A549 (cell line): ENCODE measurements at regions not wholly inside any gene's neighbourhood (a gene's known extent, or its start where the extent isn't known, plus 50 kb on each side); places are given as distances from the start of the nearest gene placed in this dataset.

Experiments used
- ATAC-seq, 2 experiments: fragments of 200-7000 bp in 1 of 2; fragments of >200 bp in 1 of 2; cut with Nextera tagmentation in 1 of 2; cut with Tn5 transposase in 1 of 2; 3 replicates each; pipeline versions ENCODE4 v1.8.0 to v1.9.1; 2018 to 2020; ENCODE audit warnings: mild to moderate bottlenecking in 1 of 2, moderate library complexity in 1 of 2
- CTCF ChIA-PET: fragments of 300-600 bp; sonication (Branson Sonifier 250); formaldehyde crosslinking; extraction: SDS; loops from one replicate; lab custom pipeline; 2021; ENCODE audit warnings: antibody characterized with exemption, inconsistent platforms; lab: Yijun Ruan, JAX
- POLR2A ChIA-PET: fragments of 350-600 bp; formaldehyde crosslinking; extraction: SDS; loops from one replicate; lab custom pipeline; 2021; ENCODE audit warnings: antibody characterized with exemption, inconsistent platforms; lab: Yijun Ruan, JAX
- DNase-seq, 2 experiments: peaks; one replicate each; pipeline versions ENCODE4 v3.0.0 to v3.0.0-alpha.2; 2011 to 2016; ENCODE audit warnings: low read depth in 1 of 2, low spot score in 1 of 2
- FAIRE-seq: peaks from 2 replicates; lab custom pipeline; 2011; peaks lifted over from hg19 to GRCh38; lab: Jason Lieb, UNC
- H3K27ac ChIP-seq, 2 experiments: fragments of >200 bp; sonication (Bioruptor Twin); formaldehyde crosslinking; 3 replicates each; pipeline ENCODE4 v1.5.1; 2016 to 2017
- H3K4me1 ChIP-seq: fragments of >200 bp; sonication (Bioruptor Twin); formaldehyde crosslinking; 3 replicates; pipeline ENCODE4 v1.6.1; 2016
- H3K4me2 ChIP-seq: fragments of >200 bp; sonication (Bioruptor Twin); formaldehyde crosslinking; 3 replicates; pipeline ENCODE4 v1.6.1; 2016
- H3K4me3 ChIP-seq: fragments of >200 bp; sonication (Bioruptor Twin); formaldehyde crosslinking; 3 replicates; pipeline ENCODE4 v1.5.1; 2016
- H3K9me3 ChIP-seq: fragments of >200 bp; sonication (Bioruptor Twin); formaldehyde crosslinking; 3 replicates; pipeline ENCODE4 v1.6.1; 2016
- BCL3 ChIP-seq: fragments of >200 bp; sonication (Bioruptor Twin); formaldehyde crosslinking; IDR thresholded peaks from 3 replicates; pipeline ENCODE4 v1.6.1; 2016
- CBX2 ChIP-seq: fragments of 200-600 bp; sonication (generic); IDR thresholded peaks from 2 replicates; pipeline ENCODE4 v1.6.1; 2016; ENCODE audit warnings: low read depth, mild to moderate bottlenecking, borderline replicate concordance
- EHF ChIP-seq: fragments of 250-450 bp; sonication (Bioruptor Pico); IDR thresholded peaks from 2 replicates; pipeline ENCODE4 v1.5.0; 2020; ENCODE audit warnings: mild to moderate bottlenecking
- ELK1 ChIP-seq: fragments of 150-350 bp; IDR thresholded peaks from 2 replicates; pipeline ENCODE4 v1.6.1; 2014; ENCODE audit warnings: low read depth, mild to moderate bottlenecking, low read length
- EP300 ChIP-seq, 2 experiments: fragments of >200 bp; sonication (Bioruptor Twin); formaldehyde crosslinking; IDR thresholded peaks; 2 replicates in 1 of 2; 3 replicates in 1 of 2; pipeline ENCODE4 v1.6.1; 2016 to 2017
- FOSB ChIP-seq: fragments of 250-450 bp; sonication (Bioruptor Pico); IDR thresholded peaks from 2 replicates; pipeline ENCODE4 v1.5.0; 2020; ENCODE audit warnings: mild to moderate bottlenecking, moderate library complexity
- HOXA7 ChIP-seq: fragments of 250-450 bp; sonication (Bioruptor Pico); IDR thresholded peaks from 2 replicates; pipeline ENCODE4 v1.5.0; 2020; ENCODE audit warnings: mild to moderate bottlenecking, moderate library complexity
- HOXB13 ChIP-seq: fragments of 250-450 bp; sonication (Bioruptor Pico); IDR thresholded peaks from 2 replicates; pipeline ENCODE4 v1.5.0; 2020; ENCODE audit warnings: low read depth, mild to moderate bottlenecking, moderate library complexity
- KDM1A ChIP-seq: fragments of 200-600 bp; sonication (generic); IDR thresholded peaks from 2 replicates; pipeline ENCODE4 v1.6.1; 2016; ENCODE audit warnings: low read depth, mild to moderate bottlenecking
- KDM5A ChIP-seq: fragments of 200-600 bp; sonication (generic); IDR thresholded peaks from 2 replicates; pipeline ENCODE4 v1.6.1; 2016; ENCODE audit warnings: antibody characterized with exemption, mild to moderate bottlenecking
- MAFK ChIP-seq: fragments of 450-650 bp; IDR thresholded peaks from 2 replicates; pipeline ENCODE4 v1.6.1; 2014; ENCODE audit not compliant: partially characterized antibody
- MAZ ChIP-seq: fragments of 150-350 bp; IDR thresholded peaks from 2 replicates; pipeline ENCODE4 v1.6.1; 2014; ENCODE audit warnings: antibody characterized with exemption, low read depth, low read length, borderline replicate concordance
- NPAS2 ChIP-seq: fragments of 250-450 bp; sonication (Bioruptor Pico); IDR thresholded peaks from 2 replicates; pipeline ENCODE4 v1.8.0; 2022; ENCODE audit warnings: mild to moderate bottlenecking, moderate library complexity, borderline replicate concordance
- NR3C1 ChIP-seq: fragments of >200 bp; sonication (Bioruptor Twin); formaldehyde crosslinking; IDR thresholded peaks from 3 replicates; pipeline ENCODE4 v1.6.1; 2017
- POLR2AphosphoS2 ChIP-seq: conservative IDR thresholded peaks from 2 replicates; pipeline ENCODE4 v1.6.1; 2012; ENCODE audit warnings: low read length, improper control_type of control experiment, inconsistent platforms
- RAD21 ChIP-seq, 2 experiments: fragments of >200 bp in 1 of 2; sonication (Bioruptor Twin) in 1 of 2; formaldehyde crosslinking in 1 of 2; IDR thresholded peaks in 1 of 2; conservative IDR thresholded peaks in 1 of 2; 2 replicates in 1 of 2; 3 replicates in 1 of 2; pipeline ENCODE4 v1.6.1; 2012 to 2018; ENCODE audit warnings: inconsistent platforms in 1 of 2
- RNF2 ChIP-seq: fragments of 200-600 bp; sonication (generic); IDR thresholded peaks from 2 replicates; pipeline ENCODE4 v1.6.1; 2016; ENCODE audit warnings: low read depth, mild to moderate bottlenecking, antibody characterized with exemption, moderate library complexity, borderline replicate concordance
- SMC3 ChIP-seq: fragments of >200 bp; sonication (Bioruptor Twin); formaldehyde crosslinking; IDR thresholded peaks from 3 replicates; pipeline ENCODE4 v1.6.1; 2018; ENCODE audit warnings: inconsistent platforms
- SREBF2 ChIP-seq: fragments of 450-650 bp; IDR thresholded peaks from 2 replicates; pipeline ENCODE4 v1.6.1; 2014; ENCODE audit warnings: mild to moderate bottlenecking, moderate library complexity
- TP53 ChIP-seq: fragments of 250-450 bp; sonication (Bioruptor Pico); IDR thresholded peaks from 2 replicates; pipeline ENCODE4 v1.5.0; 2021; ENCODE audit warnings: mild to moderate bottlenecking, moderate library complexity
- USF2 ChIP-seq: fragments of 450-650 bp; IDR thresholded peaks from 2 replicates; pipeline ENCODE4 v1.6.1; 2014; ENCODE audit warnings: antibody characterized with exemption
- ZNF302 ChIP-seq: fragments of 250-450 bp; sonication (Bioruptor Pico); IDR thresholded peaks from 2 replicates; pipeline ENCODE4 v1.9.0; 2021; ENCODE audit warnings: inconsistent platforms, mild to moderate bottlenecking, moderate library complexity
- ZSCAN20 ChIP-seq: fragments of 250-450 bp; sonication (Bioruptor Pico); IDR thresholded peaks from 2 replicates; pipeline ENCODE4 v1.8.0; 2022; ENCODE audit warnings: mild to moderate bottlenecking, moderate library complexity
- WGBS: methylation state at CpG from one replicate; pipeline ENCODE4 v1.1.6; 2017; ENCODE audit errors: missing lambda C conversion rate; 5-methylcytosine and 5-hydroxymethylcytosine counted together
- TF ChIP-seq, protein P1 (sequence below): fragments of >200 bp; sonication (Bioruptor Twin); formaldehyde crosslinking; IDR thresholded peaks from 3 replicates; pipeline ENCODE4 v1.5.1; 2016

DNA sequence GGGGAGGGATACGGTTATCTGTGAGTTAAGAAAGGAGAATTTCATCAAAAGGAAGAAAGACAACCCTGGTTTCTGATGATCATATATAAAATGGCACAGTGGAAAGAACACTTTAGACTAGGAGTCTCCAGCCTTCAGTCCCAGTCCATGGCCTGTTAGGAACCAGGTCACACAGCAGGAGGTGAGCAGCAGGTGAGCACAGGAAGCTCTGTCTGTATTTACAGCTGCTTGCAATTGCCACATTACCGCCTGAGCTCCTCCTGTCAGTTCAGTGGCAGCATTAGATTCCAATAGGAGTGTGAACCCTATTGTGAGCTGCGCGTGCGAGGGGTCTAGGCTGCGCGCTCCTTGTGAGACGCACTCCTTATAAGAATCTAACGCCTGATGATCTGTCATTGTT, 137.9 kb downstream of the BTG1 start:
- Histone ChIP-seq H3K4me2 (no peak overlapping the region), H3K4me1 (no peaks in the 10 kb centered on the region), H3K9me3 (no peaks in the 10 kb centered on the region), H3K27ac (no peak overlapping the region), H3K4me3 (no peak overlapping the region)
- CTCF ChIA-PET, result interaction anchor here (2.2 to 2.7 kb wide), 2 partner anchors 196 to 626 kb away, joined by 5 to 8 read pairs; no protein-coding TSS in a partner anchor
- ATAC-seq, result no peak; a peak in 1 of 6 replicates
- FAIRE-seq, result no peak
- TF ChIP-seq, protein P1, sequence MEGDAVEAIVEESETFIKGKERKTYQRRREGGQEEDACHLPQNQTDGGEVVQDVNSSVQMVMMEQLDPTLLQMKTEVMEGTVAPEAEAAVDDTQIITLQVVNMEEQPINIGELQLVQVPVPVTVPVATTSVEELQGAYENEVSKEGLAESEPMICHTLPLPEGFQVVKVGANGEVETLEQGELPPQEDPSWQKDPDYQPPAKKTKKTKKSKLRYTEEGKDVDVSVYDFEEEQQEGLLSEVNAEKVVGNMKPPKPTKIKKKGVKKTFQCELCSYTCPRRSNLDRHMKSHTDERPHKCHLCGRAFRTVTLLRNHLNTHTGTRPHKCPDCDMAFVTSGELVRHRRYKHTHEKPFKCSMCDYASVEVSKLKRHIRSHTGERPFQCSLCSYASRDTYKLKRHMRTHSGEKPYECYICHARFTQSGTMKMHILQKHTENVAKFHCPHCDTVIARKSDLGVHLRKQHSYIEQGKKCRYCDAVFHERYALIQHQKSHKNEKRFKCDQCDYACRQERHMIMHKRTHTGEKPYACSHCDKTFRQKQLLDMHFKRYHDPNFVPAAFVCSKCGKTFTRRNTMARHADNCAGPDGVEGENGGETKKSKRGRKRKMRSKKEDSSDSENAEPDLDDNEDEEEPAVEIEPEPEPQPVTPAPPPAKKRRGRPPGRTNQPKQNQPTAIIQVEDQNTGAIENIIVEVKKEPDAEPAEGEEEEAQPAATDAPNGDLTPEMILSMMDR, result no peak
- no peak for TF ChIP-seq RNF2
- no peak for TF ChIP-seq BCL3
- TF ChIP-seq SREBF2, result no peak
- no peak for TF ChIP-seq HOXB13 (CRISPR knock-in tag)
- POLR2A ChIA-PET, result no interaction called here
- 96% methylated on average over 9 of the region's 9 CpGs for WGBS
- DNase-seq, result no peak

DNA sequence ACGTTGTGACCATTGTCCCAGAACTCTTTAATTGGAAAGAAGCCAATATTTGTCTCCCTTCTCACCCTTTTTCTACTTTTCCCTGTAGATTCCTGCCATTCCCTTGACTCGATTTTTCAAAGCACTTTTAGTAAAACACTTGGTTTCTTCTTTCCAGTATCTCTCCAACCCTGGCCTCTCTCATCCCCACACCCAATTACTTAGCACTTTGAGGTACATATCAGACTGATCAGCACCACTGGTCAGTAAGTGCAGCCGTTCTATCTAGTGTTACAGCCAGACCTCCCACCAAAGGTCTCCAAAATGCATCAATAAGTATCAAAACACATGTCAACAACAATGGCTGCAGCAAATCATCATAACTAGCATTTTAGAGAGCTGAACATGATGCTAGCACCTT, 141.9 kb downstream of the BTG1 start:
- no peak for DNase-seq
- Histone ChIP-seq H3K4me3 (no peak overlapping the region), H3K4me2 (no peak overlapping the region), H3K4me1 (no peaks in the 10 kb centered on the region), H3K9me3 (no peaks in the 10 kb centered on the region), H3K27ac (no peak overlapping the region)
- FAIRE-seq, result no peak
- ChIA-PET POLR2A (no interaction called here), CTCF (no interaction called here)
- ATAC-seq, result no peak
- WGBS, result 46% methylated on average over 3 of the region's 3 CpGs
- TF ChIP-seq EP300 (IDR thresholded peaks at IDR 0.05), result no peak
- no peak for TF ChIP-seq ZSCAN20 (CRISPR knock-in tag)
- TF ChIP-seq EHF (CRISPR knock-in tag), result no peak
- no peak for TF ChIP-seq FOSB (CRISPR knock-in tag)
- no peak for TF ChIP-seq MAZ
- TF ChIP-seq KDM1A, result no peak
- no peak for TF ChIP-seq NPAS2 (CRISPR knock-in tag)
- TF ChIP-seq ZNF302 (CRISPR knock-in tag), result no peak
- TF ChIP-seq ELK1, result no peak
- no peak for TF ChIP-seq RAD21 (conservative IDR thresholded peaks at IDR 0.05 in 1 of 2, IDR thresholded peaks at IDR 0.05 in 1 of 2)
- TF ChIP-seq MAFK, result no peak
- TF ChIP-seq TP53 (CRISPR knock-in tag), result no peak
- no peak for TF ChIP-seq KDM5A
- TF ChIP-seq POLR2AphosphoS2, result no peak
- TF ChIP-seq CBX2, result no peak
- no peak for TF ChIP-seq SMC3
- TF ChIP-seq HOXA7, result no peak
- no peak for TF ChIP-seq NR3C1
- TF ChIP-seq USF2, result no peak
